H9 (cell line): ENCODE measurements at regions not wholly inside any gene's neighbourhood (a gene's known extent, or its start where the extent isn't known, plus 50 kb on each side); places are given as distances from the start of the nearest gene placed in this dataset.

ENCODE experiments used
- DNase-seq: peaks from one replicate; pipeline ENCODE4 v3.0.0-alpha.2; 2017
- H2AFZ ChIP-seq: one replicate; pipeline ENCODE4 v1.6.1; 2013; ENCODE audit warnings: mild to moderate bottlenecking, low read length, control low read depth, moderate library complexity
- H2AK5ac ChIP-seq: 2 replicates; pipeline ENCODE4 v1.6.1; 2013; ENCODE audit warnings: low read length, control low read depth, mixed read lengths; ENCODE audit not compliant: insufficient read length
- H2BK120ac ChIP-seq: one replicate; pipeline ENCODE4 v1.6.1; 2013; ENCODE audit warnings: low read depth, mild to moderate bottlenecking, low read length, control low read depth, inconsistent platforms; ENCODE audit not compliant: poor library complexity, severe bottlenecking
- H2BK12ac ChIP-seq: 2 replicates; pipeline ENCODE4 v1.6.1; 2013; ENCODE audit warnings: low read length, control low read depth, mixed read lengths, low read depth; ENCODE audit not compliant: insufficient read length
- H2BK15ac ChIP-seq: 2 replicates; pipeline ENCODE4 v1.6.1; 2013; ENCODE audit warnings: low read depth, low read length, control low read depth
- H2BK20ac ChIP-seq: one replicate; pipeline ENCODE4 v1.6.1; 2013; ENCODE audit warnings: low read depth, mild to moderate bottlenecking, low read length, control low read depth, inconsistent platforms; ENCODE audit not compliant: poor library complexity, severe bottlenecking
- H2BK5ac ChIP-seq: 2 replicates; pipeline ENCODE4 v1.6.1; 2013; ENCODE audit warnings: low read length, control low read depth, mixed read lengths; ENCODE audit not compliant: insufficient read length
- H3K14ac ChIP-seq: 2 replicates; pipeline ENCODE4 v1.6.1; 2013; ENCODE audit warnings: low read length, control low read depth; ENCODE audit not compliant: insufficient read depth
- H3K18ac ChIP-seq: 2 replicates; pipeline ENCODE4 v1.6.1; 2013; ENCODE audit warnings: low read depth, mild to moderate bottlenecking, mixed read lengths, low read length, control low read depth; ENCODE audit not compliant: insufficient read length
- H3K23ac ChIP-seq: 2 replicates; pipeline ENCODE4 v1.6.1; 2013; ENCODE audit warnings: low read length, control low read depth, mixed read lengths, low read depth; ENCODE audit not compliant: insufficient read length
- H3K23me2 ChIP-seq: 2 replicates; pipeline ENCODE4 v1.6.1; 2013; ENCODE audit warnings: low read depth, mild to moderate bottlenecking, mixed read lengths, low read length, control low read depth; ENCODE audit not compliant: insufficient read length, poor library complexity, severe bottlenecking
- H3K27ac ChIP-seq: 2 replicates; pipeline ENCODE4 v1.5.1; 2013; ENCODE audit warnings: low read length, control low read depth, mixed read lengths, low read depth; ENCODE audit not compliant: insufficient read length
- H3K27me3 ChIP-seq: 2 replicates; pipeline ENCODE4 v1.6.1; 2013; ENCODE audit warnings: low read length, control low read depth, inconsistent platforms; ENCODE audit not compliant: insufficient read depth
- H3K4ac ChIP-seq: 2 replicates; pipeline ENCODE4 v1.6.1; 2013; ENCODE audit warnings: low read depth, mild to moderate bottlenecking, control low read depth, inconsistent platforms, low read length, moderate library complexity
- H3K4me1 ChIP-seq: 2 replicates; pipeline ENCODE4 v1.6.1; 2013; ENCODE audit warnings: low read length, control low read depth, inconsistent platforms; ENCODE audit not compliant: insufficient read depth
- H3K4me2 ChIP-seq: 2 replicates; pipeline ENCODE4 v1.6.1; 2013; ENCODE audit warnings: low read length, control low read depth, mixed read lengths; ENCODE audit not compliant: insufficient read length, insufficient read depth
- H3K56ac ChIP-seq: 2 replicates; pipeline ENCODE4 v1.6.1; 2013; ENCODE audit warnings: low read depth, mild to moderate bottlenecking, mixed read lengths, low read length, control low read depth; ENCODE audit not compliant: insufficient read length
- H3K79me1 ChIP-seq: 2 replicates; pipeline ENCODE4 v1.6.1; 2013; ENCODE audit warnings: low read depth, mild to moderate bottlenecking, moderate library complexity, low read length, control low read depth, inconsistent platforms; ENCODE audit not compliant: insufficient read depth, poor library complexity, severe bottlenecking
- H3K79me2 ChIP-seq: 2 replicates; pipeline ENCODE4 v1.6.1; 2013; ENCODE audit warnings: low read length, control low read depth, inconsistent platforms; ENCODE audit not compliant: insufficient read depth
- H3K9ac ChIP-seq: 2 replicates; pipeline ENCODE4 v1.6.1; 2013; ENCODE audit warnings: low read length, control low read depth, mixed read lengths; ENCODE audit not compliant: insufficient read length; ENCODE audit errors: extremely low read depth
- H3K9me3 ChIP-seq: one replicate; pipeline ENCODE4 v1.6.1; 2013; ENCODE audit warnings: low read depth, low read length, inconsistent platforms; ENCODE audit not compliant: control insufficient read depth
- H3T11ph ChIP-seq: one replicate; pipeline ENCODE4 v1.6.1; 2013; ENCODE audit warnings: mild to moderate bottlenecking, low read length, control low read depth, inconsistent platforms
- H4K20me1 ChIP-seq: one replicate; pipeline ENCODE4 v1.6.1; 2013; ENCODE audit not compliant: control insufficient read depth, insufficient read length, insufficient read depth
- H4K5ac ChIP-seq: 2 replicates; pipeline ENCODE4 v1.6.1; 2013; ENCODE audit warnings: low read depth, mild to moderate bottlenecking, mixed read lengths, low read length, control low read depth; ENCODE audit not compliant: insufficient read length
- H4K8ac ChIP-seq: replicated peaks from 2 replicates; pipeline ENCODE4 v1.6.1; 2013; ENCODE audit warnings: low read length, control low read depth, mixed read lengths, low read depth; ENCODE audit not compliant: insufficient read length
- H4K91ac ChIP-seq: 2 replicates; pipeline ENCODE4 v1.6.1; 2013; ENCODE audit warnings: low read depth, mild to moderate bottlenecking, moderate library complexity, mixed read lengths, low read length, control low read depth; ENCODE audit not compliant: insufficient read length
- H3K27ac Mint-ChIP-seq, 3 experiments: 2 replicates in 2 of 3; 3 replicates in 1 of 3; pipeline ENCODE4 v1.8.0; 2020 to 2021; ENCODE audit warnings: mixed read lengths in 3 of 3, mild to moderate bottlenecking in 1 of 3, moderate library complexity in 1 of 3
- H3K27me3 Mint-ChIP-seq: 2 replicates; pipeline ENCODE4 v1.8.0; 2021; ENCODE audit warnings: low read depth, mild to moderate bottlenecking, moderate library complexity, mixed read lengths
- H3K36me3 Mint-ChIP-seq, 3 experiments: 2 replicates in 2 of 3; 3 replicates in 1 of 3; pipeline ENCODE4 v1.8.0; 2020 to 2021; ENCODE audit warnings: low read depth in 3 of 3, mixed read lengths in 3 of 3; ENCODE audit not compliant: insufficient read depth in 1 of 3
- H3K4me1 Mint-ChIP-seq, 2 experiments: 2 replicates each; pipeline ENCODE4 v1.8.0; 2020; ENCODE audit warnings: mixed read lengths in 2 of 2
- H3K4me3 Mint-ChIP-seq, 2 experiments: 2 replicates in 1 of 2; 3 replicates in 1 of 2; pipeline ENCODE4 v1.8.0; 2020 to 2021; ENCODE audit warnings: mild to moderate bottlenecking in 2 of 2, mixed read lengths in 2 of 2, moderate library complexity in 1 of 2
- H3K9me3 Mint-ChIP-seq, 2 experiments: 2 replicates in 1 of 2; 3 replicates in 1 of 2; pipeline ENCODE4 v1.8.0; 2020; ENCODE audit warnings: mild to moderate bottlenecking in 2 of 2, mixed read lengths in 2 of 2, moderate library complexity in 1 of 2
- WGBS: extraction: QIAGEN DNeasy Blood & Tissue Kit; methylation state at CpG from one replicate; pipeline ENCODE4 v1.1.7; 2013; ENCODE audit warnings: missing lambda C conversion rate, low lambda C conversion rate, mixed read lengths; ENCODE audit not compliant: insufficient read length; ENCODE audit errors: extremely low coverage; 5-methylcytosine and 5-hydroxymethylcytosine counted together
- TF ChIP-seq, protein P1 (sequence below): fragments of 200-600 bp; sonication (generic); conservative IDR thresholded peaks from 3 replicates; pipeline ENCODE4 v1.8.0; 2021; ENCODE audit warnings: antibody characterized with exemption, mild to moderate bottlenecking

DNA sequence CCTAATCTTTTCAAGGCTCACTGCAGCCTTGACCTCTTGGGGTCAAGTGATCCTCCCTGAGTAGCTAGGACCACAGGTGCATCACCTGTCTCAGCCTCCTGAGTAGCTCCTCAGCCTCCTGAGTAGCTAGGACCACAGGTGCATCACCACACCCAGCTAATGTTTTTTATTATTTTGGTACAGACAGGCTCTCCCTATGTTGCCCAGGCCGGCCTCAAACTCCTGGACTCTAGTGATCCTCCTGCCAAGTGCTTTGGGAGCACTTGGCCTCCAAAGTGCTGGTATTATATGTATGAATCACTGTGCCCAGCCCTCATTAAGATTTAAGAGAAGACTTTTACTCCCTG is 58.5 kb upstream of the S1PR1 start:
- Histone ChIP-seq H2BK12ac (no peak overlapping the region), H3K4me1 (no peaks in the 10 kb centered on the region), H3T11ph (no peak overlapping the region), H3K18ac (no peak overlapping the region), H3K27me3 (no peaks in the 10 kb centered on the region), H3K79me1 (no peaks in the 10 kb centered on the region), H3K23ac (no peak overlapping the region), H4K91ac (no peak overlapping the region), H4K8ac (no peak overlapping the region), H3K56ac (no peak overlapping the region), H3K23me2 (no peaks in the 10 kb centered on the region), H2AFZ (no peak overlapping the region), H2BK120ac (no peak overlapping the region), H2BK5ac (no peak overlapping the region), H4K20me1 (no peaks in the 10 kb centered on the region), H3K9ac (no peak overlapping the region), H3K14ac (no peak overlapping the region), H3K79me2 (no peaks in the 10 kb centered on the region), H3K27ac (no peak overlapping the region), H2BK20ac (no peak overlapping the region), H4K5ac (no peak overlapping the region), H3K4ac (no peak overlapping the region), H2BK15ac (no peak overlapping the region), H3K9me3 (no peaks in the 10 kb centered on the region), H3K4me2 (no peak overlapping the region), H2AK5ac (no peak overlapping the region)
- Mint-ChIP-seq H3K4me1 (0 out of 4 replicates have a peak, but pooled peaks cover 0 to 5% of the 10 kb centered on the region in 2 experiments), H3K27me3 (no peaks in the 10 kb centered on the region), H3K4me3 (no peak overlapping the region), H3K9me3 (no peaks in the 10 kb centered on the region), H3K36me3 (no peaks in the 10 kb centered on the region), H3K27ac (no peak overlapping the region)
- TF ChIP-seq, protein P1, sequence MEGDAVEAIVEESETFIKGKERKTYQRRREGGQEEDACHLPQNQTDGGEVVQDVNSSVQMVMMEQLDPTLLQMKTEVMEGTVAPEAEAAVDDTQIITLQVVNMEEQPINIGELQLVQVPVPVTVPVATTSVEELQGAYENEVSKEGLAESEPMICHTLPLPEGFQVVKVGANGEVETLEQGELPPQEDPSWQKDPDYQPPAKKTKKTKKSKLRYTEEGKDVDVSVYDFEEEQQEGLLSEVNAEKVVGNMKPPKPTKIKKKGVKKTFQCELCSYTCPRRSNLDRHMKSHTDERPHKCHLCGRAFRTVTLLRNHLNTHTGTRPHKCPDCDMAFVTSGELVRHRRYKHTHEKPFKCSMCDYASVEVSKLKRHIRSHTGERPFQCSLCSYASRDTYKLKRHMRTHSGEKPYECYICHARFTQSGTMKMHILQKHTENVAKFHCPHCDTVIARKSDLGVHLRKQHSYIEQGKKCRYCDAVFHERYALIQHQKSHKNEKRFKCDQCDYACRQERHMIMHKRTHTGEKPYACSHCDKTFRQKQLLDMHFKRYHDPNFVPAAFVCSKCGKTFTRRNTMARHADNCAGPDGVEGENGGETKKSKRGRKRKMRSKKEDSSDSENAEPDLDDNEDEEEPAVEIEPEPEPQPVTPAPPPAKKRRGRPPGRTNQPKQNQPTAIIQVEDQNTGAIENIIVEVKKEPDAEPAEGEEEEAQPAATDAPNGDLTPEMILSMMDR, result no peak
- WGBS, result no CpG with 5 or more reads among the region's 1 CpG
- DNase-seq, result no peak
